GM23338 (cell line): ENCODE measurements at regions not wholly inside any gene's neighbourhood (a gene's known extent, or its start where the extent isn't known, plus 50 kb on each side); places are given as distances from the start of the nearest gene placed in this dataset.

Experiments
- ATAC-seq: fragments of 200-7000 bp; cut with Tn5 transposase; 3 replicates; pipeline ENCODE4 v1.9.1; 2020
- DNase-seq: peaks from one replicate; pipeline ENCODE4 v3.0.0-alpha.2; 2015; ENCODE audit warnings: low spot score
- H2AFZ ChIP-seq: fragments of 200-600 bp; sonication (generic); 2 replicates; pipeline ENCODE4 v1.8.0; 2016; ENCODE audit warnings: antibody characterized with exemption, mild to moderate bottlenecking, moderate library complexity
- H3F3A ChIP-seq: fragments of 200-600 bp; sonication (generic); replicated peaks from 2 replicates; pipeline ENCODE4 v1.8.0; 2017; ENCODE audit warnings: antibody characterized with exemption, mixed run types, low read depth
- H3K27ac ChIP-seq: fragments of 200-600 bp; sonication (generic); 2 replicates; pipeline ENCODE4 v1.6.1; 2016; ENCODE audit warnings: low read depth
- H3K27me3 ChIP-seq: fragments of 200-600 bp; sonication (generic); 2 replicates; pipeline ENCODE4 v1.8.0; 2016; ENCODE audit warnings: mild to moderate bottlenecking, mixed run types, moderate library complexity; ENCODE audit not compliant: insufficient read depth
- H3K36me3 ChIP-seq: fragments of 200-600 bp; sonication (generic); 2 replicates; pipeline ENCODE4 v1.8.0; 2016; ENCODE audit warnings: mild to moderate bottlenecking; ENCODE audit not compliant: insufficient read depth
- H3K4me1 ChIP-seq: fragments of 200-600 bp; sonication (generic); 2 replicates; pipeline ENCODE4 v1.8.0; 2016; ENCODE audit warnings: mild to moderate bottlenecking, moderate library complexity; ENCODE audit not compliant: insufficient read depth
- H3K4me2 ChIP-seq: fragments of 200-600 bp; sonication (generic); 2 replicates; pipeline ENCODE4 v1.7.1; 2017; ENCODE audit warnings: mixed run types
- H3K4me3 ChIP-seq: fragments of 200-600 bp; sonication (generic); 2 replicates; pipeline ENCODE4 v1.6.1; 2016; ENCODE audit warnings: mixed run types
- H3K79me2 ChIP-seq: fragments of 200-600 bp; sonication (generic); replicated peaks from 2 replicates; pipeline ENCODE4 v1.8.0; 2017; ENCODE audit warnings: mild to moderate bottlenecking; ENCODE audit not compliant: insufficient read depth
- H3K9me2 ChIP-seq: fragments of 200-600 bp; sonication (generic); 2 replicates; pipeline ENCODE4 v1.8.0; 2017; ENCODE audit not compliant: insufficient read depth
- H4K20me1 ChIP-seq: fragments of 200-600 bp; sonication (generic); replicated peaks from 2 replicates; pipeline ENCODE4 v1.8.0; 2017; ENCODE audit warnings: mild to moderate bottlenecking; ENCODE audit not compliant: insufficient read depth
- H3K27ac Mint-ChIP-seq: 2 replicates; pipeline ENCODE4 v1.8.0; 2020; ENCODE audit warnings: inconsistent platforms, mild to moderate bottlenecking, moderate library complexity, mixed read lengths
- H3K27me3 Mint-ChIP-seq: 3 replicates; pipeline ENCODE4 v1.8.0; 2022; ENCODE audit warnings: low read depth, mild to moderate bottlenecking, moderate library complexity, mixed read lengths, inconsistent platforms; ENCODE audit not compliant: insufficient read depth, poor library complexity
- H3K36me3 Mint-ChIP-seq: 3 replicates; pipeline ENCODE4 v1.8.0; 2021; ENCODE audit warnings: low read depth, mild to moderate bottlenecking, inconsistent platforms, moderate library complexity, mixed read lengths
- H3K4me1 Mint-ChIP-seq: 3 replicates; pipeline ENCODE4 v1.8.0; 2020; ENCODE audit warnings: mild to moderate bottlenecking, inconsistent platforms, mixed read lengths
- H3K4me3 Mint-ChIP-seq: 3 replicates; pipeline ENCODE4 v1.8.0; 2021; ENCODE audit warnings: moderate library complexity, mild to moderate bottlenecking, inconsistent platforms, mixed read lengths
- H3K9me3 Mint-ChIP-seq: 3 replicates; pipeline ENCODE4 v1.8.0; 2020; ENCODE audit warnings: moderate library complexity, mild to moderate bottlenecking, inconsistent platforms, mixed read lengths
- EZH2 ChIP-seq: fragments of 200-600 bp; sonication (generic); IDR thresholded peaks from one replicate; pipeline ENCODE4 v1.8.0; 2017; ENCODE audit warnings: antibody characterized with exemption, mild to moderate bottlenecking, low read depth; ENCODE audit not compliant: unreplicated experiment
- EZH2phosphoT487 ChIP-seq: fragments of 200-600 bp; sonication (generic); IDR thresholded peaks from one replicate; pipeline ENCODE4 v1.8.1; 2018; ENCODE audit warnings: antibody characterized with exemption; ENCODE audit not compliant: unreplicated experiment
- JUNB ChIP-seq: IDR thresholded peaks from one replicate; pipeline ENCODE4 v1.6.1; 2016; ENCODE audit warnings: antibody characterized with exemption; ENCODE audit not compliant: unreplicated experiment
- NANOG ChIP-seq: IDR thresholded peaks from 2 replicates; pipeline ENCODE4 v1.6.1; 2016; ENCODE audit warnings: antibody characterized with exemption, borderline replicate concordance
- POLR2AphosphoS5 ChIP-seq: IDR thresholded peaks from 2 replicates; pipeline ENCODE4 v1.6.1; 2016; ENCODE audit warnings: antibody characterized with exemption, low read depth
- ZNF114 ChIP-seq: fragments of 250-450 bp; sonication (Bioruptor Pico); IDR thresholded peaks from 2 replicates; pipeline ENCODE4 v1.5.0; 2020; ENCODE audit warnings: mild to moderate bottlenecking, moderate library complexity
- ZNF331 ChIP-seq: fragments of 250-450 bp; sonication (Bioruptor Pico); IDR thresholded peaks from 2 replicates; pipeline ENCODE4 v1.5.0; 2020; ENCODE audit warnings: low read depth, mild to moderate bottlenecking, moderate library complexity
- TF ChIP-seq, protein P1 (sequence below), 2 experiments: fragments of 200-600 bp in 1 of 2; sonication (generic) in 1 of 2; conservative IDR thresholded peaks; 2 replicates each; pipeline versions ENCODE4 v1.5.1 to v1.6.1; 2016 to 2017; ENCODE audit warnings: antibody characterized with exemption in 2 of 2, low read depth in 2 of 2, mild to moderate bottlenecking in 2 of 2, moderate library complexity in 1 of 2
- TF ChIP-seq, protein P2 (sequence below): IDR thresholded peaks from 2 replicates; pipeline ENCODE4 v1.6.1; 2016; ENCODE audit warnings: antibody characterized with exemption

DNA sequence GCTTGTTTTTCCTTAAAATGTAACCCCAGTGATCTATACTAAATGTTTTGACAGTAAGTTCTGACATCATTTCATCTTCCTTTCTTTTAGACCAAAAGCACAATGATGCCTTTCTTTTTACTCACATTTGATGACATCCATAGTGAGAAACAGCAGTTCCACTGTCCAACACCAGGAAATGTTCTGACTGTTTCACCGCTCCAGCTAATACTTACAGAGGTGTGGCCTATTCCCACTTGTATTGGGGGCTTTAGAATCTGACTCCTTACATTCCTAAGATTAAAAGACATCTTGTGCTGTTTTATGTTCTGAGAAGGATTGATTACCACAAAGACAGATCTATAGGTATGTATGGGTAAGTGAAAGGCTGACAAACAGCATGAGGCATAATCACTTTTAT is 1018.2 kb upstream of the PRMT6 start:
- Mint-ChIP-seq H3K9me3 (peaks cover 19% of the 10 kb centered on the region; the same call in 2 of the 3 replicates), H3K27me3 (no peaks in the 10 kb centered on the region), H3K36me3 (no peaks in the 10 kb centered on the region), H3K4me1 (no peaks in the 10 kb centered on the region), H3K27ac (no peak overlapping the region), H3K4me3 (no peak overlapping the region)
- H3K4me1 ChIP-seq: no peaks in the 10 kb centered on the region
- H3K27me3 ChIP-seq: no peaks in the 10 kb centered on the region
- H3K79me2 ChIP-seq: no peaks in the 10 kb centered on the region
- no peaks in the 10 kb centered on the region for H4K20me1 ChIP-seq
- H3K36me3 ChIP-seq: no peaks in the 10 kb centered on the region
- DNase-seq (no peak), ATAC-seq (no peak)
- H3K27ac ChIP-seq: no peak overlapping the region
- H3K4me2 ChIP-seq: no peak overlapping the region
- no peak for TF ChIP-seq POLR2AphosphoS5
- TF ChIP-seq, protein P1, sequence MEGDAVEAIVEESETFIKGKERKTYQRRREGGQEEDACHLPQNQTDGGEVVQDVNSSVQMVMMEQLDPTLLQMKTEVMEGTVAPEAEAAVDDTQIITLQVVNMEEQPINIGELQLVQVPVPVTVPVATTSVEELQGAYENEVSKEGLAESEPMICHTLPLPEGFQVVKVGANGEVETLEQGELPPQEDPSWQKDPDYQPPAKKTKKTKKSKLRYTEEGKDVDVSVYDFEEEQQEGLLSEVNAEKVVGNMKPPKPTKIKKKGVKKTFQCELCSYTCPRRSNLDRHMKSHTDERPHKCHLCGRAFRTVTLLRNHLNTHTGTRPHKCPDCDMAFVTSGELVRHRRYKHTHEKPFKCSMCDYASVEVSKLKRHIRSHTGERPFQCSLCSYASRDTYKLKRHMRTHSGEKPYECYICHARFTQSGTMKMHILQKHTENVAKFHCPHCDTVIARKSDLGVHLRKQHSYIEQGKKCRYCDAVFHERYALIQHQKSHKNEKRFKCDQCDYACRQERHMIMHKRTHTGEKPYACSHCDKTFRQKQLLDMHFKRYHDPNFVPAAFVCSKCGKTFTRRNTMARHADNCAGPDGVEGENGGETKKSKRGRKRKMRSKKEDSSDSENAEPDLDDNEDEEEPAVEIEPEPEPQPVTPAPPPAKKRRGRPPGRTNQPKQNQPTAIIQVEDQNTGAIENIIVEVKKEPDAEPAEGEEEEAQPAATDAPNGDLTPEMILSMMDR (conservative IDR thresholded peaks at IDR 0.05; ENCODE audit: low read depth in 2 of 2): 0 out of 4 replicates have a peak, but pooled peaks of 1 of the 2 experiments have one; percentile 13
- no peak for TF ChIP-seq ZNF331 (CRISPR knock-in tag)
- TF ChIP-seq EZH2: no peak
- no peak for TF ChIP-seq JUNB
- H3F3A ChIP-seq: no peaks in the 10 kb centered on the region
- no peak overlapping the region for H3K4me3 ChIP-seq
- H2AFZ ChIP-seq: no peak overlapping the region
- H3K9me2 ChIP-seq: peaks cover 14% of the 10 kb centered on the region; the same call in 1 of the 2 replicates

DNA sequence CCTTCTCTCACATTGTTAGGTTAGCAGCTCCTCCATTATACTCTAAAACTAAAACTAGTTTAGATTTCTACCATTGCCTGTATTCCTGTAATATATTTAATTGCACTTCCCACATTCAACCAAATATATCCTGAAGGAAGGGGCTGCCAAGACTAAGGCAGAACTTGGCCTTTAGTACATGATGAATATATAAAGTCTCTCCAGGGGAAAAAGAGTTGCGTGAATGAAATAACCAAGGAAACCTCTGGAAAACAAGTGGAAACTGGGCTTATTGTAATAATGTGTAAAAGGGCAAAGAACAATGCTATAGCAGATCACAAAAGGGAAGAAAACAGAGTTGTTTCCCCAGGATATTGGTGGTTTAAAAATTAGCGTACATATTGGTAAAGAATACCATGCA is 1012.5 kb upstream of the PRMT6 start:
- H2AFZ ChIP-seq: no peak overlapping the region

More for the DNA sequence above, 1012.5 kb upstream of the PRMT6 start:
- no peak for ATAC-seq
- Mint-ChIP-seq H3K9me3 (peaks cover 14% of the 10 kb centered on the region; the same call in 2 of the 3 replicates), H3K4me3 (no peak overlapping the region), H3K4me1 (no peaks in the 10 kb centered on the region), H3K27me3 (no peaks in the 10 kb centered on the region), H3K36me3 (no peaks in the 10 kb centered on the region), H3K27ac (no peak overlapping the region)
- Histone ChIP-seq H3K4me3 (no peak overlapping the region), H3F3A (no peaks in the 10 kb centered on the region), H3K27me3 (no peaks in the 10 kb centered on the region), H3K4me1 (no peaks in the 10 kb centered on the region), H3K27ac (no peak overlapping the region), H3K4me2 (no peak overlapping the region), H3K79me2 (no peaks in the 10 kb centered on the region), H3K36me3 (no peaks in the 10 kb centered on the region), H4K20me1 (no peaks in the 10 kb centered on the region), H3K9me2 (no peaks in the 10 kb centered on the region)
- TF ChIP-seq EZH2phosphoT487 (no peak), JUNB (no peak), POLR2AphosphoS5 (no peak), ZNF114 (no peak), NANOG (no peak), EZH2 (no peak)
- TF ChIP-seq, protein P2, sequence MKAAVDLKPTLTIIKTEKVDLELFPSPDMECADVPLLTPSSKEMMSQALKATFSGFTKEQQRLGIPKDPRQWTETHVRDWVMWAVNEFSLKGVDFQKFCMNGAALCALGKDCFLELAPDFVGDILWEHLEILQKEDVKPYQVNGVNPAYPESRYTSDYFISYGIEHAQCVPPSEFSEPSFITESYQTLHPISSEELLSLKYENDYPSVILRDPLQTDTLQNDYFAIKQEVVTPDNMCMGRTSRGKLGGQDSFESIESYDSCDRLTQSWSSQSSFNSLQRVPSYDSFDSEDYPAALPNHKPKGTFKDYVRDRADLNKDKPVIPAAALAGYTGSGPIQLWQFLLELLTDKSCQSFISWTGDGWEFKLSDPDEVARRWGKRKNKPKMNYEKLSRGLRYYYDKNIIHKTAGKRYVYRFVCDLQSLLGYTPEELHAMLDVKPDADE: no peak
- no peak for DNase-seq
